ENCODE measurements at regions not wholly inside any gene's neighbourhood (a gene's known extent, or its start where the extent isn't known, plus 50 kb on each side); places are given as distances from the start of the nearest gene placed in this dataset.
A peak's percentile ranks its signal among the peaks of the same experiment; 100 is the strongest.

DNA sequence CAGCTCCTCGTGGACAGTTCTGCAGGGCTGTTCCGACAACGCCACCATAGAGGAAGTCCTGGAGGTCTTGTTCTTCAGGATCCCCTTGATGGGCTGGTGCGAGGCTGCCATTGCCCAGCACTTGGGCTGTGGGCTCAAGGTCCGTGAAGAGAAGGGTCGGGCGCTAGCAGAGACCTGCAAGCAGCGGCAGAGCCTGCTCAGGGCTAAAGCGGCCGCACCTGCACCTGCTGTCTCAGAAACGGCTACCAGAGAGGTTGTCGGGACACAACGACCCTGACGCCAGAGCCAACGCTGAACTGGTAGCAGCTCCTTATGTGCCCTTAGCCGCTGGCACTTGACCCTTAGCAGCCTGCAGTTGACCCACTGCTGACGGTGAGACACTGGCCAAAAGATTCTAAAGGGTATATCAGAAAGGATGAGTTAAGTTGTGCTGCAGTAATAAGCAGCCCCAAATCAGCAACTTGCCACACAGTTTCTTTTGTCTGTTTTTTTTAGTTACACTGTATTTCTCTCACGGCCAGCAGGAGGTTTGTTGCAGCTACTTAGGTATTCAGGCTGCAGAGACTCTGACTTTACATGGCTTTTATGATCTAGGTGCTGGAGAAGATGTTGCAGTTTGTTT lies 55.5 kb upstream of the ST6GAL2 start:
- in situ Hi-C loops (cut with HindIII; ENCODE audit: low pct_unique_long_range_greater_than_20kb, low sequenced_read_pairs) = no loop called here
- no peak for DNase-seq (ENCODE audit: low read depth in 1 of 2, low spot score in 1 of 2)
- no peak for TF ChIP-seq JUND (IDR thresholded peaks at IDR 0.05; ENCODE audit: low read depth)

DNA sequence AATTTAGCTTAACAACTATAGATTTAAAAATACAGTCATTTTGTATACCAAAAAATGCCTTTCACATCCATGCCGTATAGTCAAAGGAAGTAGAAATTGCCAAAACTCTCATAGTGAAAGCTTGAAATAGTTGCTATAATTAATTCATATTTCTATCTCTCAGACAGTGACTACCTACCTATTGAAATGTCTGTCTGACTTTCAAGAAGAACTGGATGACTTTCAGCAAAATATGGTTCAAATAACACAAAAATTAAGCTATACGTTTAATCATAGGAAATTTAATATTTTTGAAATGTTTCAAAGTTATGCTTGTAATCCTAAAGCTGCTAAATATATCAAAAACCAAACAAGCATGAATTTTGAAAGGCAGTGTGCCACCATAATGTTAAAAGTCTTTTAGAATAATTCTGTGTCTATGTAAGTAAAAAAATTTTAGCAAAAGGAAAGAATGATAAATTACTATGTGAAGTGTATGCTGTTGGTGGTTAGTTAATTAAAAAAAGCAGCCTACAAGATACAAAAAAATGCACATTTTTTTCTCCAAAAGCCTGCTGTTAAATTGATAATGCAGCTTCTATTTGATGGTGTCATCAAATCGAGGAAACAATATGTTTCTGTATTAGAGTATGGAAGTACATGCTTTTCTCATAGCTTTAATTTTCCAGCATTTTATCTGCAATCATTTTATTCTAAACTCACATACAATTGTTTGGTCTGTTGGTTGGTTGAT lies 57.7 kb upstream of the ST6GAL2 start:
- in situ Hi-C loops (cut with HindIII; ENCODE audit: low pct_unique_long_range_greater_than_20kb, low sequenced_read_pairs) = no loop called here
- DNase-seq (ENCODE audit: low read depth in 1 of 2, low spot score in 1 of 2) = no peak
- TF ChIP-seq JUND (IDR thresholded peaks at IDR 0.05; ENCODE audit: low read depth) = no peak

DNA sequence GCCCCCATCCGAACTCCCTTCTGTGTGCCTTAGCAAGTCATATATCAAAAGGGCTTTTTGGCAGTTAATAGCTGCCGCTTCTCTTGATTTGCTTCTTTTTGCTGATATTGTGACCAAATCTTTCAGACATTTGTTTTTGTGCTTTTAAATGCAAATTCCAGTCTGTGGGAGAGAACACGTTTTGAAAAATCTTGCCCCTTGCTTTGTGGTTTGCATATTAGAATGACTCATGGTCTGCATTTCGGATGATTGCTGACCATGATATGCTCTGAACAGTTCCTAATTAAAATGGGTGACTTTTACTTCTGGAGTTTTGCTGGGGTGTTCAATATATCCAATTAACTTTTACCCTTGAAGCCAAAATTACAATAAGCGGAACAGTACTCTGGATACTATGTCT lies 58.2 kb upstream of the ST6GAL2 start:
- no peak for DNase-seq (ENCODE audit: low read depth in 1 of 2, low spot score in 1 of 2)
- no peak for TF ChIP-seq JUND (IDR thresholded peaks at IDR 0.05; ENCODE audit: low read depth)
- in situ Hi-C loops (cut with HindIII; ENCODE audit: low pct_unique_long_range_greater_than_20kb, low sequenced_read_pairs) = no loop called here

DNA sequence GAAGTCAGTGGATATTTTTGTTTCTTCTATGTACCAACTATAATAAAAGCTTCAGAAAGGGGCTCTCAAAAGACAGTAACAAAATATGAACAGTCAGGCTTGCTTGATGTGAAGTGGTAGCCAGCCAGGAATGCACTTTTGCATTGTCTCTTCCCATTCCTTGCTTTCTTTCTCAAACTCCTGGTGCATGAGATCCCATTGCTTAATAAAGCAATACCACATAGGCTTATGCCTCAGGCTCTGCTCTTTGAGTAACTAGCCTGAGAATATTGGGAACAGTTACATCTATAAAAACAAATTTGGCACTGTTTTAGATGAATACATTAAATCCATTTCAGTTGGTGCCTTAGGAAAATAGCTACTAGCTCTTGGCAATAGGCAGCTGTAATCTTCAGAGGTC lies 62.6 kb upstream of the ST6GAL2 start:
- TF ChIP-seq JUND (IDR thresholded peaks at IDR 0.05; ENCODE audit: low read depth) = no peak
- DNase-seq (ENCODE audit: low read depth in 1 of 2, low spot score in 1 of 2) = no peak
- in situ Hi-C loops (cut with HindIII; ENCODE audit: low pct_unique_long_range_greater_than_20kb, low sequenced_read_pairs) = no loop called here

DNA sequence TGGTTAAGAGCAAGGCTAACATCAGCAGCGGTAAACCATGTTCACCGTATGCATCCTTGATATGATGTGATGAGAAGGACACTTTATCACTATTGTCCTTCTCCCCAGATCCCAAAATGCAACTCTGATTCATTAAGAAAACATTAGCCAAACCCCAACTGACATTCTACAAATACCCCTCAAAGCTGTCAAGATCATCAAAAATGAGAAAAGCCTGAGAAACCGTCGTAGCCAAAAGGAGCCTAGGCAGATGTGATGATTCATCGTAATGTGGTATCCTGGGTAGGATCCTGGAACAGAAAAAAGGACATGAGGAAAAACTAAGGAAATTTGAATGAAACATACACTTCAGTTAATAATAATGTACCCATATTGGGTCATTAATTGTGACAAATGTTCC lies 67.3 kb upstream of the ST6GAL2 start:
- in situ Hi-C loops (cut with HindIII; ENCODE audit: low pct_unique_long_range_greater_than_20kb, low sequenced_read_pairs) = no loop called here
- no peak for TF ChIP-seq JUND (IDR thresholded peaks at IDR 0.05; ENCODE audit: low read depth)
- DNase-seq (ENCODE audit: low read depth in 1 of 2, low spot score in 1 of 2) = no peak

DNA sequence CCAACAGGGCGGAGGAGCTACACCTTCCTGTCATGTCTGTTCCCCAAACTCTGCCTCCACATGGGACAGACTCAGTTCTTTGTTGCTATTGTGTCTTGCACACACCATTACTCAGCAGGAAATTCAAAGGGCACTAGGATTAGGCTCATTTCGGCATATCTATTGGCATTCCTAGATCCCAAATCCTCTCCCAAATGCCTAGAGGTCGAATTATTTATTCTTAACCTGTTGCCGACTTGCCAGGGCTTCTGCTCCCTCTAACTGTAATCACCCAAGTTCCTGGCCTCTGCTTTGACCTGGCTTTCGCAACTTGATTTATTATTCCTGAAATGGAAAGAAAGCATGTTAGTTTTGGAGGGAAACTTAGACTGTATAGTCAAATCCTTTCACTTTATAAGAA lies 67.8 kb upstream of the ST6GAL2 start:
- no peak for TF ChIP-seq JUND (IDR thresholded peaks at IDR 0.05; ENCODE audit: low read depth)
- in situ Hi-C loops (cut with HindIII; ENCODE audit: low pct_unique_long_range_greater_than_20kb, low sequenced_read_pairs) = no loop called here
- DNase-seq (ENCODE audit: low read depth in 1 of 2, low spot score in 1 of 2) = no peak

DNA sequence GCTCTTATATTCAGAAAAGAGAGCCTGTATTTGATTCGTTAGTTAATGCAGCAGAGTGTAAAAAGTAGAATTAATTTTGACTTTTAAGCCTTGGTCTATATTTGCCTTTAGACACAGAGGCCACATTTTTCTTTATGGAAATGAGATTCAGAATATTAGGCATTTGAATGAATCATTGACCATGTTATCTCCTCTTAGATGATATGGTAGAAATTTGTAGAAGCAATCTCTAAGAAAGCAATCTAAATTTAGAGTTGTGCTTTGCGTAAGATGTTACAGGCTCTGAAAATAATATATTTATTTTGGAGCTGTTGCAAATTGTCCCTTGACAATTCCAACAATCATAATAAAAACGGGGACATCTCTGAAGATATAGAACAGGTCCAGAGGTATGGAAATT lies 68.3 kb upstream of the ST6GAL2 start:
- in situ Hi-C loops (cut with HindIII; ENCODE audit: low pct_unique_long_range_greater_than_20kb, low sequenced_read_pairs) = no loop called here
- DNase-seq (ENCODE audit: low read depth in 1 of 2, low spot score in 1 of 2) = no peak
- no peak for TF ChIP-seq JUND (IDR thresholded peaks at IDR 0.05; ENCODE audit: low read depth)

DNA sequence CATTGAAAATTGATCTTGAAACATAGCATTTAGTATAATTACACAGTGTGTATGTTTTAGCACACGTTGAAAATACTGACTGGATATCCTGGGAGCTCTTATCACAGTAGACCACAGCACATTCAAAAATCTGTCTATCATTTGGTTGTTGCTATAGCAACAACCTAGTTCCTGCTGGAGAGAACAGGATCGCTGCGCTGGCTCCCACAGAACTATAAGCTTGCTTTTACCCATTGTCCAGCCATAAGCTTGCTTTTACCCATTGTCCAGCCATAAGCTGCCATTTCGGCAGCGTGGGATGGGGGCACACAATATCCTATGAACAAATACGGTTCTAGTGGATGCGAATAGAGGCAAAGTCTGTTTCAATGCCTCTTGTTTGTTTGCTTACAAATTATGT lies 70.4 kb upstream of the ST6GAL2 start:
- in situ Hi-C loops (cut with HindIII; ENCODE audit: low pct_unique_long_range_greater_than_20kb, low sequenced_read_pairs) = no loop called here
- TF ChIP-seq JUND (IDR thresholded peaks at IDR 0.05; ENCODE audit: low read depth) = no peak
- DNase-seq (ENCODE audit: low read depth in 1 of 2, low spot score in 1 of 2) = no peak

DNA sequence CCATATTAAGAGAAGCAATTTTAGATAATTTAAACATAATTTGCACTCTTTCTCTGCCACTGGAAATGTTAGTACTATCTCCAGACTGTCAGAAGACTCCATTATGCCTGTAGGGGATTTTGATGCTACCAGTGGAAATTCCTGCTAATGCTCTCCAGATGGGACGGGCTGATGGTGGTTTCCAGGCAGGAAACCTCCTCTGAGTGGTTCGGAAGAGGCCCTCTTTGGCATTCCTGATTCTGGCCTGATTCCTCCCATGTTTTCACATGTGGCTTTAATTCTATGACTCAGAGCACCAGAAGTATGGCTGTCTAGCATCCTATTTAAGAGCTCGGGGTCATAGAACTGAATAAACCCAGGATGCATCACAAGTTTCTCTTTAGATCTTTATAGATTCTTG lies 70.9 kb upstream of the ST6GAL2 start:
- in situ Hi-C loops (cut with HindIII; ENCODE audit: low pct_unique_long_range_greater_than_20kb, low sequenced_read_pairs) = no loop called here
- TF ChIP-seq JUND (IDR thresholded peaks at IDR 0.05; ENCODE audit: low read depth) = no peak
- no peak for DNase-seq (ENCODE audit: low read depth in 1 of 2, low spot score in 1 of 2)

DNA sequence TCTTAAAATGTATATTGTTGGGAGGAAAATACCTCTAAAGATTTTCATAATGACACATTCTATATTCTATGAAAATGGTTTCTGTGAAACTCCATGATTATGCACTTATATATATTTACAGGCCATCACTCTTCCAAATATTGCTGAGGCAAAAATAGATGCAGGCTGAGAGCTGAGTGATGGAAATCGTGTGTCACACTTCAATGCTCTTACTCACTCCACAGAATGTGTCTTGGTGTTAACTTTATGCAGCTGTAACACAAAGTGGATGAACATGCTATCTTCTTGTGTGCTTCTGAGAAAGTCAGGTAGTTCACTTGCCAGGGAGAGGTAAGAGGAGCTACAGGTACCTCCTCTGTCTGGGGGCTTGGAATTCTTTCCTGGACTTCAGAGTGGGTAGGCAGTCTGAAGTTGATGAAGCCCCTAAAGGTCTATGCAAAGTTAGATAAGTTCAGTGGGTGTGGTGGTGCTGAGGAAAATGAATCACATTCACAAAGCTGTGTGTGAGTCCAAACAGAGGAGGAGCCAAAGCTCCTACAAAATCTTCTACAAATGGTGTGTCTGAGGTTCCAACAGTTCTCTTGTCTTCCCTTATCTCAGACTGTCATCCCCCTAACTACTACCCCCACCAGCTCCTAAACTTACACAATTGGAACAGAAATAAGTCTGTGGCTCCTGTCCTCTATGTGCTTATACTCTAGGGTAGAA lies 74.2 kb upstream of the ST6GAL2 start:
- DNase-seq (ENCODE audit: low read depth in 1 of 2, low spot score in 1 of 2) = no peak
- in situ Hi-C loops (cut with HindIII; ENCODE audit: low pct_unique_long_range_greater_than_20kb, low sequenced_read_pairs) = no loop called here
- no peak for TF ChIP-seq JUND (IDR thresholded peaks at IDR 0.05; ENCODE audit: low read depth)

DNA sequence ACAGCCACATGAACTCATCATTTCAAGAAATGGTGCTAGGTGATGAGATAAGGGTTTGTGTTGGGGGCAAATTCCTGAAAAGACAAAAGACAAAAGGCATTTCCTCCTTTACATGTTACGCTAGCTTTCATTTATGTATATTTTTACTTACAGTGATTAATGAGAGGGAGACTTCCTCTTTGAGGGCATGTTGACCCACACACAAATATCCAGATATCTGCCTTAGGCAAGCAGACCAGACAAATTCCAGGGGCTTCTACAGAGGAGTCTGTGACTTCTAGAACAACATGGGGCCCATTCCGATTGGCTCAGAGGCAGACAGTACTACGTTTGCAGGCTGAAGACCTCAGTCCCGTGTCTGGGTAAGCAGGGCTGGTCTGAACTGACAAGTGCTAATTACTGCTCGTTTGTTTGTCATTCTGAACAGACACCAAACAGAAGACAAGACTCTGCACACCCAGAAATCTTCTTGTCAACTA lies 74.8 kb upstream of the ST6GAL2 start:
- in situ Hi-C loops (cut with HindIII; ENCODE audit: low pct_unique_long_range_greater_than_20kb, low sequenced_read_pairs) = no loop called here
- DNase-seq (ENCODE audit: low read depth in 1 of 2, low spot score in 1 of 2) = peak in 1 of 2 experiments; percentile 0

DNA sequence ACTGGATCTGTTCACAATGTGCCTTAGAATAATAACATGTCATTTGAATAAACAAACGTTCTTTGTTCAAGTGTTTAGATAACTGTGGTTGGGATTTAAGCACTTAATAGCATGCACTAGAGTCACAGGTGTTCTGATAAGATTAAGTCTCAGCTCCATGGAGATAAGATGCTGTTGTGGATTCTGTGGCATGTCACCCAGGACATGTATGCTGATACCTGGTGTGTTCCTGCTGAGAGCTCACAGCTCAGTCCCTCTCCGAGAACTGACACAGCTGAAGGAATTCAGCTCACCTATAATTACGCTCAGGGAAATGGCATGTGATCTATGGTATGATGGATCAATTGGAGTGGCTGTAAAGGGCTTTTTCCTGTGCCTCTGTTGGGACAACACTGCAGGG lies 75.4 kb upstream of the ST6GAL2 start:
- in situ Hi-C loops (cut with HindIII; ENCODE audit: low pct_unique_long_range_greater_than_20kb, low sequenced_read_pairs) = no loop called here
- TF ChIP-seq JUND (IDR thresholded peaks at IDR 0.05; ENCODE audit: low read depth) = no peak
- DNase-seq (ENCODE audit: low read depth in 1 of 2, low spot score in 1 of 2) = no peak

More for the DNA sequence above, 74.8 kb upstream of the ST6GAL2 start:
- no peak for TF ChIP-seq JUND (IDR thresholded peaks at IDR 0.05; ENCODE audit: low read depth)

DNA sequence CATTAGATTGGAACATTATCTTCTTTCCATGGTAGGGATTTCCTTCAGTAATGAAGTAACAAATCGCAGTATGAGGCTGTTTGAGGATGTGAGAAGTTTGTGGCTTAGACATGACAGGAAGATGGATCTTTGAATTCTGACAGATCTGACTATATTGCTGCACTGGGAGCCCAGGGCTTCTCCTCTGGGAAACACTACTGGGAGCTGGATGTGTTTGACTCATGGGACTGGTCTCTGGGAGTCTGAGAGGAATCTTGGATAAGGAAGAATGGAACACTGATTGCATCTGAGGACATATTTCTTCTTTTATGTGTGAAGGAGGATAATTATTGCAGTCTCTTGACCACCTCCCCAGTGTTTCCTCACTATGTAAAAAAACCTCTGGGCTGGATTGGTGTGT lies 77.2 kb upstream of the ST6GAL2 start:
- no peak for DNase-seq (ENCODE audit: low read depth in 1 of 2, low spot score in 1 of 2)
- in situ Hi-C loops (cut with HindIII; ENCODE audit: low pct_unique_long_range_greater_than_20kb, low sequenced_read_pairs) = no loop called here
- TF ChIP-seq JUND (IDR thresholded peaks at IDR 0.05; ENCODE audit: low read depth) = no peak
